C4-2B (cell line): ENCODE measurements at regions not wholly inside any gene's neighbourhood (a gene's known extent, or its start where the extent isn't known, plus 50 kb on each side); places are given as distances from the start of the nearest gene placed in this dataset.

ENCODE experiments used
- CTCF ChIP-seq: fragments of 450-650 bp; conservative IDR thresholded peaks from 2 replicates; pipeline ENCODE4 v1.5.1; 2017; ENCODE audit warnings: mild to moderate bottlenecking
- ZFX ChIP-seq: fragments of 450-650 bp; IDR thresholded peaks from 2 replicates; pipeline ENCODE4 v1.6.1; 2017

DNA sequence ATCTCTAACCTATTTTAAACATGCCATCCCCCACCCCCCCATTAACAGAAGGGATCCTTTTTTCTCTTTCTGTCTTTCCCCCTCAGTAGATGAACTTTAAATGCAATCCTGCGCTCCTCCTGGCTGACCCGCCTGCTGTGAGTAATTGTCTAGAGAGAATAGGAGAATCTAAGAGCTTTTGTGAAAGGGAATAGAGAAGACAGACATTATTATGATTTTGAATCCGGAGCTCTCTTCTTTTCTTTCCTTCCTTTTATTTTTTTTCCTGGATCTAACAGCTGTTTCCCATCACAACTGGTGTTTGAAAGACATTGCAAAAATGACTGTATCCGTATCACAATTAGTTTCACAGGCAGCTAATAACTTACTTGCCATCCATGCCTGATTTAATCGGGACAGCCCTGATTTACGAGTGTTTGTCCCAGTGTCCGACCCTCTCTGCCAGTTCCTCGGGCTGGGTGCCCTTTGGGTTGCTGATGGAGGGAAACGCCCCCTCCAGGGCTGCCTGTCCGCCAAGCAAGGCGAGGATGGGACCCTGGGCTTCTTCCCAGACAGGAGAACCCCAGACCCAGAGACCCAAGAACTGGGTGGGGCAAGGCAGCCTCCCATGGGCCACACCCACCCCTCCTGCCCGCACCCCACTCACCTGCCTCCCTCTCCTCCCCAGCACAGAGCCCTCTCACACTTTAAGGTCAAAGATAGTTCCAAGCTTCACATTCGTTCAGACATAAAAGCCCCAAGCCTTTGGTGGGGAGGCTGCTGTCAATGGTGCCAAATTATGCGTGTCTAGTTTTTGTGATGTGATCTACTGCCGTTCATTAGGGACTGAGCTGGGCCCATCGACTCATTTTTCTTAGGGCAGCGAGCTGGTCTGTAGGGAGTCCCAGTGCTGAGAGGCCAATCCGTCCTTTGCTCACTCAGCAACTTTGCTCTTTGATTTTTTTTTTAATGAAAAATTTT, 231.7 kb downstream of the ZNF516 start:
- no peak for TF ChIP-seq CTCF
- no peak for TF ChIP-seq ZFX
